Endothelial cell of umbilical vein (primary cell): ENCODE measurements at regions not wholly inside any gene's neighbourhood (a gene's known extent, or its start where the extent isn't known, plus 50 kb on each side); places are given as distances from the start of the nearest gene placed in this dataset.

Source experiments
- BruUV-seq: library from RNA; stranded (reverse); fragments of 400-500 nt; replicated peaks from 2 replicates; lab custom pipeline; 2021; lab: Mats Ljungman, UMichigan
- CTCF ChIA-PET: fragments of 300-600, 350-600 bp; sonication (Branson Sonifier 250); formaldehyde crosslinking; loops from one replicate; lab custom pipeline; 2021; ENCODE audit warnings: antibody characterized with exemption, inconsistent platforms; lab: Charles Lee
- POLR2A ChIA-PET: fragments of 300-600, 350-600 bp; sonication (Branson Sonifier 250); formaldehyde crosslinking; loops from one replicate; lab custom pipeline; 2021; ENCODE audit warnings: antibody characterized with exemption, inconsistent platforms; lab: Charles Lee
- DNase-seq: peaks from one replicate; pipeline ENCODE4 v3.0.0-alpha.2; 2011; ENCODE audit warnings: low read depth, low spot score
- FAIRE-seq: peaks from 2 replicates; lab custom pipeline; 2011; peaks lifted over from hg19 to GRCh38; lab: Jason Lieb, UNC
- H2AFZ ChIP-seq: 2 replicates; pipeline ENCODE4 v1.6.0; 2012; ENCODE audit warnings: low read depth, low read length, control low read depth, inconsistent platforms
- H3K27ac ChIP-seq: 2 replicates; pipeline ENCODE4 v1.5.1; 2011; ENCODE audit warnings: low read depth, mild to moderate bottlenecking, control low read depth, low read length, moderate library complexity; ENCODE audit not compliant: insufficient read depth
- H3K27me3 ChIP-seq, 2 experiments: 2 replicates each; pipeline versions ENCODE4 v1.6.0 to v1.6.1; 2011; ENCODE audit warnings: low read length in 2 of 2, mixed read lengths in 1 of 2; ENCODE audit not compliant: control insufficient read depth in 2 of 2, insufficient read depth in 2 of 2
- H3K36me3 ChIP-seq, 2 experiments: 2 replicates in 1 of 2; 3 replicates in 1 of 2; pipeline ENCODE4 v1.5.1; 2011; ENCODE audit warnings: low read length in 2 of 2, mild to moderate bottlenecking in 1 of 2, moderate library complexity in 1 of 2; ENCODE audit not compliant: control insufficient read depth in 2 of 2, insufficient read depth in 2 of 2; ENCODE audit errors: extremely low read depth in 1 of 2
- H3K4me1 ChIP-seq: 3 replicates; pipeline ENCODE4 v1.5.1; 2011; ENCODE audit warnings: mild to moderate bottlenecking, low read length; ENCODE audit not compliant: control insufficient read depth, insufficient read depth; ENCODE audit errors: extremely low read depth
- H3K4me2 ChIP-seq: 2 replicates; pipeline ENCODE4 v1.6.1; 2011; ENCODE audit warnings: low read length, control low read depth, mixed read lengths; ENCODE audit not compliant: insufficient read depth
- H3K4me3 ChIP-seq, 3 experiments: fragments of 200-600 bp in 1 of 3; sonication (generic), shearing (Covaris generic) in 1 of 3; replicated peaks in 1 of 3; 2 replicates each; pipeline ENCODE4 v1.5.1; 2011 to 2016; ENCODE audit warnings: control low read depth in 3 of 3, low read length in 3 of 3, mild to moderate bottlenecking in 2 of 3, inconsistent platforms in 1 of 3, low read depth in 1 of 3, moderate library complexity in 1 of 3; ENCODE audit not compliant: insufficient read depth in 1 of 3
- H3K79me2 ChIP-seq: 2 replicates; pipeline ENCODE4 v1.6.0; 2012; ENCODE audit warnings: low read length, inconsistent platforms; ENCODE audit not compliant: control insufficient read depth, insufficient read depth
- H3K9ac ChIP-seq: replicated peaks from 2 replicates; pipeline ENCODE3; 2011; ENCODE audit warnings: low read length, control low read depth; ENCODE audit not compliant: insufficient read depth; ENCODE audit errors: extremely low read depth
- H3K9me1 ChIP-seq: replicated peaks from 3 replicates; pipeline ENCODE4 v1.6.0; 2011; ENCODE audit warnings: mild to moderate bottlenecking, low read length; ENCODE audit not compliant: control insufficient read depth, insufficient read depth; ENCODE audit errors: extremely low read depth
- H3K9me3 ChIP-seq: replicated peaks from 2 replicates; pipeline ENCODE4 v1.5.1; 2012; ENCODE audit warnings: low read length, inconsistent platforms; ENCODE audit not compliant: control insufficient read depth, insufficient read depth
- H4K20me1 ChIP-seq: replicated peaks from 2 replicates; pipeline ENCODE3; 2011; ENCODE audit warnings: mild to moderate bottlenecking, low read length; ENCODE audit not compliant: control insufficient read depth, insufficient read depth; ENCODE audit errors: extremely low read depth
- CTCF ChIP-seq, 2 donors: IDR thresholded peaks; 1 replicate in 1 of 2; 2 replicates in 1 of 2; pipeline ENCODE4 v1.5.1; 2011; ENCODE audit warnings: low read length in 2 of 2, mild to moderate bottlenecking in 2 of 2, moderate library complexity in 2 of 2, control low read depth in 1 of 2, inconsistent platforms in 1 of 2, low read depth in 1 of 2; ENCODE audit not compliant: insufficient read depth in 1 of 2; ENCODE audit errors: extremely low read depth in 1 of 2
- EZH2 ChIP-seq: IDR thresholded peaks from 2 replicates; pipeline ENCODE4 v1.6.1; 2012; ENCODE audit warnings: borderline replicate concordance, low read depth, mild to moderate bottlenecking, moderate library complexity, low read length, inconsistent platforms; ENCODE audit not compliant: severe bottlenecking
- FOS ChIP-seq: IDR thresholded peaks from 2 replicates; pipeline ENCODE4 v1.6.1; 2011; ENCODE audit warnings: mild to moderate bottlenecking, low read length, moderate library complexity, borderline replicate concordance; ENCODE audit not compliant: insufficient read depth
- GATA2 ChIP-seq: IDR thresholded peaks from 2 replicates; pipeline ENCODE4 v1.7.0; 2011; ENCODE audit warnings: low read depth, mild to moderate bottlenecking, moderate library complexity, mixed read lengths, low read length; ENCODE audit not compliant: insufficient read length, insufficient read depth
- JUN ChIP-seq: IDR thresholded peaks from 2 replicates; pipeline ENCODE4 v1.6.1; 2011; ENCODE audit warnings: borderline replicate concordance, low read depth; ENCODE audit not compliant: insufficient read length, insufficient read depth
- MYC ChIP-seq: IDR thresholded peaks from one replicate; pipeline ENCODE4 v1.6.1; 2011; ENCODE audit warnings: mild to moderate bottlenecking, low read depth, low read length
- POLR2A ChIP-seq: IDR thresholded peaks from 2 replicates; pipeline ENCODE4 v1.6.1; 2012; ENCODE audit warnings: low read depth, mild to moderate bottlenecking, control low read depth, low read length
- POLR2AphosphoS5 ChIP-seq: IDR thresholded peaks from 2 replicates; pipeline ENCODE4 v1.6.1; 2012; ENCODE audit warnings: low read depth, mild to moderate bottlenecking, control low read depth, low read length, moderate library complexity; ENCODE audit not compliant: insufficient read depth
- dilution Hi-C: fragments of 300-500 bp; cut with MboI; formaldehyde crosslinking; loops from one replicate; pipeline ENCODE4 v1.15.0; 2019; ENCODE audit warnings: low sequenced_read_pairs; ENCODE audit not compliant: extremely low pct_ligation_motif_present
- intact Hi-C: fragments of 100-400 bp; cut with micrococcal nuclease; formaldehyde crosslinking; loops from one replicate; pipeline ENCODE4 v1.10.0; 2022
- TF ChIP-seq, protein P1 (sequence below): IDR thresholded peaks from 2 replicates; pipeline ENCODE4 v1.6.1; 2011; ENCODE audit not compliant: insufficient read depth, insufficient read length

- Histone ChIP-seq H3K9ac (no peak overlapping the region), H3K4me3 (no peak overlapping the region), H2AFZ (no peak overlapping the region), H3K27ac (no peak overlapping the region), H3K4me1 (no peaks in the 10 kb centered on the region), H3K79me2 (no peaks in the 10 kb centered on the region), H3K36me3 (no peaks in the 10 kb centered on the region), H4K20me1 (no peaks in the 10 kb centered on the region), H3K4me2 (no peak overlapping the region), H3K9me1 (no peaks in the 10 kb centered on the region), H3K27me3 (no peaks in the 10 kb centered on the region), H3K9me3 (peaks cover 5% of the 10 kb centered on the region)
- POLR2A ChIA-PET, result no interaction called here
- DNase-seq (no peak), FAIRE-seq (no peak)
- intact Hi-C loops (no loop called here), dilution Hi-C loops (no loop called here)
- TF ChIP-seq JUN (no peak), CTCF (IDR thresholded peaks at IDR 0.05; ENCODE audit: extremely low read depth in 1 of 2, insufficient read depth in 1 of 2, low read depth in 1 of 2, low read length in 2 of 2) (no peak), POLR2A (no peak), EZH2 (no peak), MYC (no peak), GATA2 (no peak), POLR2AphosphoS5 (no peak), FOS (no peak)
- TF ChIP-seq, protein P1, sequence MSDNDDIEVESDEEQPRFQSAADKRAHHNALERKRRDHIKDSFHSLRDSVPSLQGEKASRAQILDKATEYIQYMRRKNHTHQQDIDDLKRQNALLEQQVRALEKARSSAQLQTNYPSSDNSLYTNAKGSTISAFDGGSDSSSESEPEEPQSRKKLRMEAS, result no peak
- CTCF ChIA-PET, result no interaction called here
- BruUV-seq, result no TSS peak
These were observed 727.6 kb upstream of the ID2 start for GRCh38 chr2:7954234-7954633.
